B cell (primary cell): ENCODE measurements at regions not wholly inside any gene's neighbourhood (a gene's known extent, or its start where the extent isn't known, plus 50 kb on each side); places are given as distances from the start of the nearest gene placed in this dataset.

Source experiments
- ATAC-seq: fragments of 200-7000 bp; cut with Tn5 transposase; one replicate; pipeline ENCODE4 v1.10.0; 2021; ENCODE audit warnings: low read depth, mild to moderate bottlenecking, moderate number of reproducible peaks, moderate library complexity
- CTCF ChIA-PET: fragments of 350-600 bp; sonication (Branson Sonifier 250); formaldehyde crosslinking; loops from one replicate; lab custom pipeline; 2021; ENCODE audit warnings: antibody characterized with exemption, inconsistent platforms; lab: Charles Lee
- POLR2A ChIA-PET: fragments of 350-600 bp; sonication (Branson Sonifier 250); formaldehyde crosslinking; loops from one replicate; lab custom pipeline; 2021; ENCODE audit warnings: antibody characterized with exemption; lab: Charles Lee
- DNase-seq: peaks from one replicate; pipeline ENCODE4 v3.0.0; 2013
- H2AFZ ChIP-seq: 2 replicates; pipeline ENCODE4 v1.6.1; 2012; ENCODE audit warnings: mild to moderate bottlenecking, low read depth, low read length; ENCODE audit not compliant: insufficient read depth, poor library complexity, severe bottlenecking
- H3K27ac ChIP-seq, 2 donors: 1 replicate in 1 of 2; 2 replicates in 1 of 2; pipeline ENCODE4 v1.5.1; 2012 to 2013; ENCODE audit warnings: low read length in 2 of 2, mild to moderate bottlenecking in 2 of 2, moderate library complexity in 1 of 2
- H3K27me3 ChIP-seq, 4 experiments: fragments of 200-600 bp in 1 of 4; sonication (generic) in 1 of 4; replicated peaks in 1 of 4; 1 replicate in 2 of 4; 2 replicates in 2 of 4; pipeline versions ENCODE4 v1.6.1 to v1.7.0; 2013 to 2016; ENCODE audit warnings: low read length in 3 of 4, mild to moderate bottlenecking in 2 of 4, mixed read lengths in 1 of 4, moderate library complexity in 1 of 4; ENCODE audit not compliant: insufficient read depth in 4 of 4, control insufficient read depth in 3 of 4; ENCODE audit errors: control extremely low read depth in 1 of 4
- H3K36me3 ChIP-seq, 2 experiments: replicated peaks in 1 of 2; 1 replicate in 1 of 2; 2 replicates in 1 of 2; pipeline versions ENCODE4 v1.6.1 to v1.7.1; 2013; ENCODE audit warnings: low read length in 1 of 2; ENCODE audit not compliant: insufficient read depth in 2 of 2, control insufficient read depth in 1 of 2; ENCODE audit errors: control extremely low read depth in 1 of 2, extremely low read depth in 1 of 2
- H3K4me1 ChIP-seq, 2 donors: fragments of 200-600 bp in 1 of 2; sonication (generic) in 1 of 2; 1 replicate in 1 of 2; 2 replicates in 1 of 2; pipeline versions ENCODE4 v1.5.1 to v1.6.1; 2013 to 2017; ENCODE audit warnings: low read length in 2 of 2; ENCODE audit not compliant: control insufficient read depth in 2 of 2, insufficient read depth in 2 of 2
- H3K4me2 ChIP-seq: replicated peaks from 2 replicates; pipeline ENCODE3; 2012; ENCODE audit warnings: mild to moderate bottlenecking, low read depth, low read length; ENCODE audit not compliant: poor library complexity, severe bottlenecking
- H3K4me3 ChIP-seq, 5 experiments: fragments of 200-600 bp in 1 of 5; sonication (generic) in 1 of 5; 1 replicate in 3 of 5; 2 replicates in 2 of 5; pipeline versions ENCODE4 v1.5.1 to v1.7.0; 2011 to 2016; ENCODE audit warnings: low read length in 4 of 5, mild to moderate bottlenecking in 4 of 5, low read depth in 2 of 5, control low read depth in 1 of 5, moderate library complexity in 1 of 5; ENCODE audit not compliant: insufficient read depth in 1 of 5; ENCODE audit errors: control extremely low read depth in 1 of 5, extremely low read depth in 1 of 5
- H3K79me2 ChIP-seq: fragments of 200-600 bp; sonication (generic); one replicate; pipeline ENCODE4 v1.6.0; 2016; ENCODE audit warnings: low read length; ENCODE audit not compliant: control insufficient read depth, insufficient read depth
- H3K9ac ChIP-seq: fragments of 200-600 bp; sonication (generic); 2 replicates; pipeline ENCODE4 v1.6.1; 2017; ENCODE audit warnings: mild to moderate bottlenecking, low read length, moderate library complexity
- H3K9me3 ChIP-seq, 3 donors: one replicate each; pipeline versions ENCODE4 v1.6.1 to v1.7.1; 2013; ENCODE audit warnings: low read length in 2 of 3; ENCODE audit not compliant: control insufficient read depth in 2 of 3, insufficient read depth in 1 of 3; ENCODE audit errors: control extremely low read depth in 1 of 3
- H4K20me1 ChIP-seq: 2 replicates; pipeline ENCODE4 v1.6.0; 2012; ENCODE audit warnings: mild to moderate bottlenecking, low read length; ENCODE audit not compliant: insufficient read depth, control insufficient read depth, poor library complexity, severe bottlenecking
- H3K27ac Mint-ChIP-seq: one replicate; pipeline ENCODE4 v1.8.0; 2021; ENCODE audit warnings: mixed read lengths
- H3K27me3 Mint-ChIP-seq: one replicate; pipeline ENCODE4 v1.8.0; 2021; ENCODE audit warnings: mixed read lengths
- H3K4me1 Mint-ChIP-seq: one replicate; pipeline ENCODE4 v1.8.0; 2021; ENCODE audit warnings: mixed read lengths
- H3K4me3 Mint-ChIP-seq: one replicate; pipeline ENCODE4 v1.8.0; 2021; ENCODE audit warnings: mixed read lengths
- H3K9me3 Mint-ChIP-seq: one replicate; pipeline ENCODE4 v1.8.0; 2022; ENCODE audit warnings: mixed read lengths; ENCODE audit not compliant: insufficient read depth
- CTCF ChIP-seq: fragments of 200-600 bp; IDR thresholded peaks from one replicate; pipeline ENCODE4 v1.8.0; 2022; ENCODE audit warnings: antibody characterized with exemption, mild to moderate bottlenecking
- EZH2 ChIP-seq: IDR thresholded peaks from 2 replicates; pipeline ENCODE4 v1.6.1; 2012; ENCODE audit warnings: borderline replicate concordance, low read depth, mild to moderate bottlenecking, moderate library complexity, low read length; ENCODE audit not compliant: insufficient read depth, poor library complexity, severe bottlenecking
- WGBS: methylation state at CpG from one replicate; pipeline ENCODE4 v1.1.5; 2013; ENCODE audit warnings: missing lambda C conversion rate; ENCODE audit not compliant: insufficient coverage; 5-methylcytosine and 5-hydroxymethylcytosine counted together
- intact Hi-C: fragments of 100-400 bp; cut with micrococcal nuclease; formaldehyde crosslinking; loops from one replicate; pipeline ENCODE4 v1.10.0; 2022

- no peak for DNase-seq
- WGBS: 94% methylated on average over 1 of the region's 5 CpGs
- H3K4me3 ChIP-seq: no peak overlapping the region
- intact Hi-C loops: no loop called here
- H2AFZ ChIP-seq: no peak overlapping the region
- H3K4me3 Mint-ChIP-seq: no peak overlapping the region
- H3K79me2 ChIP-seq: no peaks in the 10 kb centered on the region
- H4K20me1 ChIP-seq: no peaks in the 10 kb centered on the region
- no peaks in the 10 kb centered on the region for H3K4me1 Mint-ChIP-seq
- H3K27me3 Mint-ChIP-seq: peaks cover 27% of the 10 kb centered on the region
- ATAC-seq: no peak
- POLR2A ChIA-PET: no interaction called here
- no peak overlapping the region for H3K27ac ChIP-seq
- CTCF ChIA-PET: no interaction called here
- H3K4me2 ChIP-seq: no peak overlapping the region
- peaks cover 0 to 3% (median 0%) of the 10 kb centered on the region in 4 experiments for H3K27me3 ChIP-seq
- H3K4me1 ChIP-seq: no peaks in the 10 kb centered on the region
- no peak overlapping the region for H3K27ac Mint-ChIP-seq
- H3K9me3 ChIP-seq: peaks cover 0 to 3% (median 0%) of the 10 kb centered on the region in 3 donors
- H3K9me3 Mint-ChIP-seq: no peaks in the 10 kb centered on the region
- no peaks in the 10 kb centered on the region for H3K36me3 ChIP-seq
- H3K9ac ChIP-seq: no peak overlapping the region
- TF ChIP-seq EZH2 (no peak), CTCF (no peak)
Observed at GRCh38 chr16:9332574-9333148, 241.2 kb downstream of the HAPSTR1 start.

DNA sequence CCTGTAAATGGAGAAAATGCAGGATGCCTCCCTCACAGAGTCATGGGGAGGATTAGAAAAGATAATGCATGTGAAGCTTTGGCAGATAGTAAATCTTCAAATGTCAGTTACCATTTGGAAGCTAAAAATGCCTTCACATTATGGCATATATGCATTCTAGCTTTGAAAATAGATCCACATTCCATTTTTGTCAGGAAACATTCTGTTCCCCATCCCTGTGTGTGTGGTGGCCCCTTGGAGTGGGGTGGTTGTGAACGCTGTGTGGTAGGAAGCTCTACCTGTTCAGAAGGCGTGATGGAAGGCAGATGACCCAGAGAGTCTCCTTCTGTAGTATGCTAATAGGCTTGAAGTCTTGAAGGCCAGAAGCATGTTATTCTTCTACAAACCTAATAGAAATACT, 242.0 kb downstream of the HAPSTR1 start:
- Histone ChIP-seq H2AFZ (no peak overlapping the region), H3K4me2 (no peak overlapping the region), H3K9me3 (peaks cover 0 to 3% (median 0%) of the 10 kb centered on the region in 3 donors), H4K20me1 (no peaks in the 10 kb centered on the region), H3K4me1 (no peaks in the 10 kb centered on the region), H3K4me3 (no peak overlapping the region), H3K36me3 (no peaks in the 10 kb centered on the region), H3K9ac (no peak overlapping the region), H3K27me3 (peaks cover 0 to 3% (median 0%) of the 10 kb centered on the region in 4 experiments), H3K27ac (no peak overlapping the region), H3K79me2 (no peaks in the 10 kb centered on the region)
- WGBS: no CpG with 5 or more reads among the region's 2 CpGs
- peaks cover 27% of the 10 kb centered on the region for H3K27me3 Mint-ChIP-seq
- CTCF ChIA-PET: no interaction called here
- TF ChIP-seq CTCF (no peak), EZH2 (no peak)
- intact Hi-C loops: no loop called here
- no peak for ATAC-seq
- POLR2A ChIA-PET: no interaction called here
- no peak overlapping the region for H3K4me3 Mint-ChIP-seq
- H3K9me3 Mint-ChIP-seq: no peaks in the 10 kb centered on the region
- H3K27ac Mint-ChIP-seq: no peak overlapping the region
- no peaks in the 10 kb centered on the region for H3K4me1 Mint-ChIP-seq
- DNase-seq: no peak
